ENCODE measurements at regions not wholly inside any gene's neighbourhood (a gene's known extent, or its start where the extent isn't known, plus 50 kb on each side); places are given as distances from the start of the nearest gene placed in this dataset.

GRCh38 chr15:31727612-31728011 is 302.7 kb upstream of the CHRNA7 start:
- H3K9me3 ChIP-seq (ENCODE audit: severe bottlenecking) = no peaks in the 10 kb centered on the region
- no peak for DNase-seq (ENCODE audit: low spot score)
- H3K4me1 ChIP-seq (ENCODE audit: insufficient read depth, poor library complexity, severe bottlenecking) = no peaks in the 10 kb centered on the region
- ATAC-seq (ENCODE audit: low read depth) = no peak
- H3K27ac ChIP-seq (ENCODE audit: poor library complexity, severe bottlenecking) = no peak overlapping the region
- H3K36me3 ChIP-seq (ENCODE audit: low read depth) = no peaks in the 10 kb centered on the region
- TF ChIP-seq, protein P1, sequence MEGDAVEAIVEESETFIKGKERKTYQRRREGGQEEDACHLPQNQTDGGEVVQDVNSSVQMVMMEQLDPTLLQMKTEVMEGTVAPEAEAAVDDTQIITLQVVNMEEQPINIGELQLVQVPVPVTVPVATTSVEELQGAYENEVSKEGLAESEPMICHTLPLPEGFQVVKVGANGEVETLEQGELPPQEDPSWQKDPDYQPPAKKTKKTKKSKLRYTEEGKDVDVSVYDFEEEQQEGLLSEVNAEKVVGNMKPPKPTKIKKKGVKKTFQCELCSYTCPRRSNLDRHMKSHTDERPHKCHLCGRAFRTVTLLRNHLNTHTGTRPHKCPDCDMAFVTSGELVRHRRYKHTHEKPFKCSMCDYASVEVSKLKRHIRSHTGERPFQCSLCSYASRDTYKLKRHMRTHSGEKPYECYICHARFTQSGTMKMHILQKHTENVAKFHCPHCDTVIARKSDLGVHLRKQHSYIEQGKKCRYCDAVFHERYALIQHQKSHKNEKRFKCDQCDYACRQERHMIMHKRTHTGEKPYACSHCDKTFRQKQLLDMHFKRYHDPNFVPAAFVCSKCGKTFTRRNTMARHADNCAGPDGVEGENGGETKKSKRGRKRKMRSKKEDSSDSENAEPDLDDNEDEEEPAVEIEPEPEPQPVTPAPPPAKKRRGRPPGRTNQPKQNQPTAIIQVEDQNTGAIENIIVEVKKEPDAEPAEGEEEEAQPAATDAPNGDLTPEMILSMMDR (IDR thresholded peaks at IDR 0.05; ENCODE audit: poor library complexity, severe bottlenecking) = no peak
- H3K27me3 ChIP-seq (ENCODE audit: insufficient read depth, poor library complexity, severe bottlenecking) = no peaks in the 10 kb centered on the region
- H3K4me3 ChIP-seq (ENCODE audit: severe bottlenecking) = no peak overlapping the region

DNA sequence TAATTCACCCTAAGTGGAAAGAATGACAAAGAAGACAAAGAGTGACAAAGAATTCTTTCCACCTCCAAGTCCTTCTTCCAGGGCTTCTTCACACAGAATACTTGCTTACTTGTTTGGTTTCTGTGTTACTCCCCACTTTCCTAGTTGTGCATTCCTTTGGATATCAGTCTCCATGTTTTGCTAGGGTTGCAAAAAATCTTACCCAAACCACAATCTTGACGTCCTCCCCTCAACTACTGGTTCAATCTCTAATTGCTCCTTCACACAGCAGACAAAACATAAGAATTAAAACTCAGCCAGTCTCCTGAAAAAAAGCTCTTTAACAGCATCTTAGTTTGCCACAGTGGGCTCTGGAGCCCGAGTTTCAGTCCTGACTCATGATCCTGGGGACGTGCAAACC is 297.6 kb upstream of the CHRNA7 start:
- no peak for DNase-seq (ENCODE audit: low spot score)
- TF ChIP-seq, protein P1 (IDR thresholded peaks at IDR 0.05; ENCODE audit: poor library complexity, severe bottlenecking) = no peak
- peaks cover 3% of the 10 kb centered on the region for H3K27me3 ChIP-seq (ENCODE audit: insufficient read depth, poor library complexity, severe bottlenecking)

GRCh38 chr15:31733424-31733823 is 296.9 kb upstream of the CHRNA7 start:
- TF ChIP-seq, protein P1 (IDR thresholded peaks at IDR 0.05; ENCODE audit: poor library complexity, severe bottlenecking) = no peak
- no peak for DNase-seq (ENCODE audit: low spot score)

More for the DNA sequence above, 297.6 kb upstream of the CHRNA7 start:
- Histone ChIP-seq H3K9me3 (ENCODE audit: severe bottlenecking) (no peaks in the 10 kb centered on the region), H3K27ac (ENCODE audit: poor library complexity, severe bottlenecking) (no peak overlapping the region), H3K4me1 (ENCODE audit: insufficient read depth, poor library complexity, severe bottlenecking) (no peaks in the 10 kb centered on the region), H3K36me3 (ENCODE audit: low read depth) (no peaks in the 10 kb centered on the region), H3K4me3 (ENCODE audit: severe bottlenecking) (no peak overlapping the region)
- ATAC-seq (ENCODE audit: low read depth) = no peak

DNA sequence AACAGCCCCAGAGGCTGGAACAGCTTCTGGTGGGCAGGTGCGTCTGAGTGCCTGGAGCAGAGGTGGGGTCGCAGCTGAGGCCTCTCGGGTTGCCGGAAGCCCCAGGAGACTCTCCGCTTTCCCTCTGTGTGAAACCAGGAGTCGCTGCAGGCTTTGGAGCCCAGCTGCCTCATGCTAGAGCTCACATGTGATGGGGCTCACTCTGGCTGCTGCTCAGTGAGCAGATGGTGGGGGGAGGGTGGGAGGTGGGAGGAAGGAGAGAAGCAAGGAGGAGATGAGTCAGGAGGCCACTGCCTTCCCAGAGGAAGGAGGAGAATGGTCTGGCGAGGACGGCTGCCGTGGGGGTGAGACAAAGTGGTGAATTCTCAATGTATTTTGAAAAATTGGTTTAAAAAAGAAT is 290.1 kb upstream of the CHRNA7 start:
- no peak for ATAC-seq (ENCODE audit: low read depth)
- no peaks in the 10 kb centered on the region for H3K4me1 ChIP-seq (ENCODE audit: insufficient read depth, poor library complexity, severe bottlenecking)
- peaks cover 5% of the 10 kb centered on the region for H3K9me3 ChIP-seq (ENCODE audit: severe bottlenecking)
- no peak overlapping the region for H3K4me3 ChIP-seq (ENCODE audit: severe bottlenecking)
- H3K27ac ChIP-seq (ENCODE audit: poor library complexity, severe bottlenecking) = no peak overlapping the region
- no peaks in the 10 kb centered on the region for H3K36me3 ChIP-seq (ENCODE audit: low read depth)
- H3K27me3 ChIP-seq (ENCODE audit: insufficient read depth, poor library complexity, severe bottlenecking) = peaks cover 4% of the 10 kb centered on the region
- TF ChIP-seq, protein P1 (IDR thresholded peaks at IDR 0.05; ENCODE audit: poor library complexity, severe bottlenecking) = no peak
- DNase-seq (ENCODE audit: low spot score) = no peak

More at GRCh38 chr15:31733424-31733823, 296.9 kb upstream of the CHRNA7 start:
- ATAC-seq (ENCODE audit: low read depth) = no peak
- Histone ChIP-seq H3K4me3 (ENCODE audit: severe bottlenecking) (no peak overlapping the region), H3K9me3 (ENCODE audit: severe bottlenecking) (no peaks in the 10 kb centered on the region), H3K27ac (ENCODE audit: poor library complexity, severe bottlenecking) (no peak overlapping the region), H3K4me1 (ENCODE audit: insufficient read depth, poor library complexity, severe bottlenecking) (no peaks in the 10 kb centered on the region), H3K27me3 (ENCODE audit: insufficient read depth, poor library complexity, severe bottlenecking) (peaks cover 3% of the 10 kb centered on the region), H3K36me3 (ENCODE audit: low read depth) (no peaks in the 10 kb centered on the region)

- ATAC-seq (ENCODE audit: low read depth) = no peak
- Histone ChIP-seq H3K4me3 (ENCODE audit: severe bottlenecking) (no peak overlapping the region), H3K27ac (ENCODE audit: poor library complexity, severe bottlenecking) (no peak overlapping the region), H3K36me3 (ENCODE audit: low read depth) (no peaks in the 10 kb centered on the region), H3K9me3 (ENCODE audit: severe bottlenecking) (peaks cover 5% of the 10 kb centered on the region), H3K27me3 (ENCODE audit: insufficient read depth, poor library complexity, severe bottlenecking) (peaks cover 8% of the 10 kb centered on the region), H3K4me1 (ENCODE audit: insufficient read depth, poor library complexity, severe bottlenecking) (no peaks in the 10 kb centered on the region)
- TF ChIP-seq, protein P1 (IDR thresholded peaks at IDR 0.05; ENCODE audit: poor library complexity, severe bottlenecking) = no peak
- DNase-seq (ENCODE audit: low spot score) = no peak
Measured at GRCh38 chr15:31745841-31746240, 284.5 kb upstream of the CHRNA7 start.
